NCI-H748 (cell line): ENCODE measurements at regions not wholly inside any gene's neighbourhood (a gene's known extent, or its start where the extent isn't known, plus 50 kb on each side); places are given as distances from the start of the nearest gene placed in this dataset.
"Not testable (repeated sequence)": the region's sequence is repeated elsewhere in the genome, so short reads cannot be mapped to it uniquely, and the experiment has no call there.

Source experiments
- DNase-seq: peaks from one replicate; lab custom pipeline; 2025; ENCODE audit not compliant: unreplicated experiment; lab: John Stamatoyannopoulos, UW

DNA sequence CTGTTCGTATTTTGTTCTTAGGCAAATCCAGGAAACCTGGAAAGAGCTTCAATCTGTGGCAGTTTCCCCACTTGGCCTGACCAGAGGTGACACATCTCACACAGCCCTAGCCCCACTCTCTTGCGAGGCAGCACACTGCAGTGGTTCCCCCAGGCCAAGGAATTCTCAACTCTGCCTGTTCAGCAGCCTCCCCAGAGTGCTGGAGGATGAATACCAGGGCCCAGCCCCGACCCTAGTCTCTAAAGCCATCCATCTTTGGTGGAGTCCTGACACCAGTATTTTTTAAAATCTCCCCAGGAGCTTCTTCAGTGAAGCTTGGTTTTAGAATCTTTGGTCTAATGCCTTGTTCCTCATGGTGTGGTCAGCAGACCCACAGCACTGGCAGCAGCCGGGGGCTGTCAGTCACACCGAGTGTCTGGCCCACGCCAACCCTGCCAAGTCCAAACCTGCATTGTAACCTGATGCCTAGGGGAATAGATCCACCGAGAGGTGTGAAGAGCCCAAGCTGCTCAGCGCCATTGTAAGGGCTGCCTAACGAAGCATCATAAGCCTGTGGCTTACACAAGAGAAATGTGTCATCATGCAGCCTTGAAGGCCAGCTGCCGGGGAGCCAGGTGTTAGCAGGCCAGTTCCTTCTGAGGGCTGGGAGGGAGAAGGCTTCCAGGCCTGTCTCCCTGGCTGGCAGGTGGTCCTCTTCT lies 428.7 kb upstream of the ID2 start:
- peak; percentile 81 for DNase-seq

- DNase-seq, result no peak
Measured at GRCh38 chr2:8253781-8254180, 428.1 kb upstream of the ID2 start.

- DNase-seq, result not testable (repeated sequence)
Measured at GRCh38 chr2:8254214-8254613, 427.6 kb upstream of the ID2 start.

- no peak for DNase-seq
Measured at GRCh38 chr2:8254791-8255447, 426.9 kb upstream of the ID2 start.

- no peak for DNase-seq
Measured at GRCh38 chr2:8255448-8255800, 426.4 kb upstream of the ID2 start.

DNA sequence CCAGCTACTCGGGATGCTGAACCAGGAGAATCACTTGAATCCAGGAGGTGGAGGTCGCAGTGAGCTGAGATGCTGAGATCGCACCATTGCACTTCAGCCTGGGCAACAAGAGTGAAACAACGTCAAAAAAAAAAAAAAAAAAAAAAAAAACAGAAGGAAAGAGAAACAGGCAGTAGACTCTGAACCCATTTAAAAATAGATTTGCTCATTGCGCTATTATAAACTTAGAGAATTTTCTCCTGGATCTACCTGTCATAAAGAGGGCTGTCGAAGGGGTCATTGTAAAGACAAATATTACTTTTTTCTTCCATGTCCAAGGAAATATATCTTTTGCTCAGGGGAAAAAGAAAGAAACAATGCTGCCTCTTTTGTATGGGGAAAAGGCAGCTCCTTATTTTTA lies 425.0 kb upstream of the ID2 start:
- DNase-seq, result no peak

DNA sequence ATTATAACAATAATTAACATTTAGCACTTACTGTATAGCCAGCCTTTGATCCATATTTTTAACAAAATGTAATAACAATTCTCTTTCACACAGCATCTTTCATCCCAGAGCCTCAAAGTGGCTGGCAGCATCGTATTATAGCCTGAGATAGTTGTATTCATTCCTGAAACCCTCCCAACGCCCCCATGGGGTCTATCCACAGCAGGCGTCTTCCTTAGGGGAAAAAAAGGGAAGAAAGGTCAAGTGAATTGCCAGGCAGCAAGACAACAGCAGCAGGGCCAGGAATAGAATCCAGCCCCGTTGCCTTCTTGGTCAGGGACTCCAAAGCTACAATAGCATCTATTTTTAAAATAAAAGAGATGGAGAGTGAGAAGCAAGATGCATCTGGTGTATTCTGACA lies 424.4 kb upstream of the ID2 start:
- DNase-seq, result no peak

DNA sequence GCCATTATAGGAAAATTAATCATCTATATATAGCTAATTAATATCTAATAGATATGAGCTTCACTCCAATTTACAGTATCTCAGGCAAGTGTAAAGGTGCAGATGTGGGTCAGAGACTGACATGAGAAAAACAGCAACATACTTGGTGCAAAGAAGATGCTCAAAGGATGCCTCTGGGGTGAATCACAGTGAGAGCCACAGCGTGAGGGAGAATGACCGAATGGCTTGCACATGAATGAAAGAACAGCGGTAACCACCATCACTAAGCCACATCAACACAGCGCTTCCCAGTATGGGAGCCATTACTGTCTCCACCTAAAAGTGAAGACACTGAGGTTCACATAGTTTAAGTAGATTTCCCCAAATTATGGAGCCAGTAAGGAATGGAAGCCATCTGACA lies 423.4 kb upstream of the ID2 start:
- no peak for DNase-seq

- DNase-seq, result peak; percentile 14
Measured at GRCh38 chr2:8259106-8259840, 422.6 kb upstream of the ID2 start.

- no peak for DNase-seq
Measured at GRCh38 chr2:8259841-8260178, 422.0 kb upstream of the ID2 start.

DNA sequence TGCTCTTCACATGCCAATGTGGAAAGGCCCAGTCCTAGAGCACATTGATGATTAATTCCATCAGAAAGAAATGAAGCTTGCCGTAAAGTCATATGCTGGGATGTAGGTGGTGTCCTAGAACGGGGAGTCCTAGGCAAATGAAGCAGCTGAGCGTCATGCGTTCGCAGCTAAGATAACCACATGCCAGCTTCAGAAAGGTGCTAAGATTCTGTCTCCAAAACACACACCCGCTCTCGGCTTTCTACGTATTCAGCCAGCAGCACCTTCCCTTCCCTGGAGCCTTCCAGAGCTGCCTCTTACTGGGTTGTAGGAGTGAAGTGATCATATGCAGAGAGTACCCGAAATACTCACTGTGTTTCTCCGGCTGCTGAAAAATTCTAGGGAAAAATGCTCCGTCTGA lies 421.6 kb upstream of the ID2 start:
- no peak for DNase-seq

DNA sequence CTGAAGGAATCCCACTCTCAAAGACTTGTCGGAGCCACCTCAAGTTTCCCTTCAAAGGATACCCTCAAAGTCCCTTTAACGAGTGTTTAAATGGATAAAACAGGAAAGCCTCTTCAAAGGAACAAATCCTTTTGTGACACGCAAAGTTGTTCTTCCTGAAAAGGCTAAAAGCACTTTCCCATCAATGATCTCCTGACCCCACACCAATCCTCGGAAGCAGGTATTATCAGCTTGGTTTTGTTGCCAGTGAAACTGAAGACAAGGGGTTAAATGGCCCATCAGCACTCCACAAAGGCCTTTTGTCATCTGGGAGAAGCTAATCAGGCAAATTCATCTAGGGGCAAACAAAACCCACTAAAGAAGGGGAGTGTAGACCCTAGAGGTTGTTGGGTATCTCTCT lies 418.0 kb upstream of the ID2 start:
- DNase-seq, result peak; percentile 28

DNA sequence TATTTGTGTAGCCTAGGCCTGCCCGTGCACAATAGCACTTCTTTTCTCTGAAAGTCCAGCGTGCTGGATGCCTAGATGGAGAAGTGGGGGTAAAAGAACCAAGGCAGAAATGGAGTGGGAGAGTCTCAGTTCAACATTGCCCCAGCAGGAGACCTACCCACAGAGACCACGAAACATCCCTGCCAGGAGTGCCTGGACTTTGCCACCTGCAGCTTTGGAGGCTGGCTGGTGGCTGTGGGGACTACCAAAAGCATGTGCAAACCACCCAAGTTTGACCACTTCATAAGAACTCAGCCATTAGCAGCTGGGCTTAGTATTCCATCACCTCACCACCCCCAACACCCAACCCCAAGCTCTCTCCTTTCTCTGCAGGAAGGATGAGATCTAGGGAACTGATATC lies 416.9 kb upstream of the ID2 start:
- DNase-seq, result no peak

DNA sequence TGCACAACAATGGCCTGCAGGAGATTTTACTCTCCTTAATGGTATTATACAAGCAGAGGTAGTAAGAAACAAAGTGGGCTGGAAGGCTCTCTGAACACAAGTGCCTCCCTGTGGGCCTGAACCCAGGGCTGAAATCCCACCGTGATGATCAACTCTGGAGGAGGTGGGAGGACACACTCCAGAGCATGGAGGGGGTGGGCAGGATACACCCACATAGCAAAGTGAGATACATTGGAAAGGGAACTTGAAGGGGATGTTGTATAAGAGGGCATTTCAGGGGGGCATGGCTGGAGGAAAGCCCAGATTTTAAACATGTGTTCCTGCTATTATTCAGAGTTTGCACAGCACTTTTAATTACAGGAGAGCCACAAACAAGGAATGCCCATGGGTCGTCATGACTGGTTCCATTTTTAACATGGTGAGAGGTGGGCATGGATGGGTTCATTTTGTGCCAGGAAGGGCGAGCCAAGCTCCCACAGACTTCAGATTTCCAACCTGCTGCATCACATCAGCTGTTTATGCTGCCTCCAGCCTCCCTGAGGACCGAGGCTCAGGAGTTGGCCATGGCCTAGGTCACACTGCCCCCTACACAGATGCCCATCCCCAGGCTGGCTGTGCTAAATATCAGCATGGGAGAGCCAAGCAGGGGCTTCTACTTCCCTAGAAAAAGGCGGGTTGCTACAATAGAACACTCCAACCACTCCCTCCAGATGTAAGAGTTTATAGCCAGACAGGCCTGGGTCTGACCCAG lies 416.2 kb upstream of the ID2 start:
- no peak for DNase-seq

GRCh38 chr2:8266563-8266962 lies 415.3 kb upstream of the ID2 start:
- DNase-seq, result no peak

DNA sequence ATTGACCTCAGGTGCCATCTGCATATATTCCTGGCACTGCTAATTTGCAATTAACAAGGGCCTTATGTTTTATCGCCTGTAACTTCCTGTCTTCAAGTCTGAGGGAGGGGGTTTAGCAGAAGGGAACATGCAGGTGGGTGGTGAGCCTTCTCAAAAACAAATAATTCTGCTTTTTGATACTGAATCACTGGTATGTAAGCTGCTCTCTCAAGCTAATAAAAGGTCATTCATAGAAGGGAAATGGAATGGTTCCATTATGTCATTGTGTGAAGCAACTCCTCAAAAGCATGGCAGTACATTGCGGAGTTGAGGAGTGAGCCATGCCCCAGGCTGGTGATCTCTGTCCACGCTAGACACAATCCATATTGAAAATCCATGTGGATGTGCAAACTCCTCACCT lies 414.8 kb upstream of the ID2 start:
- peak; percentile 9 for DNase-seq

- DNase-seq, result no peak
Measured at GRCh38 chr2:8267721-8268120, 414.1 kb upstream of the ID2 start.

DNA sequence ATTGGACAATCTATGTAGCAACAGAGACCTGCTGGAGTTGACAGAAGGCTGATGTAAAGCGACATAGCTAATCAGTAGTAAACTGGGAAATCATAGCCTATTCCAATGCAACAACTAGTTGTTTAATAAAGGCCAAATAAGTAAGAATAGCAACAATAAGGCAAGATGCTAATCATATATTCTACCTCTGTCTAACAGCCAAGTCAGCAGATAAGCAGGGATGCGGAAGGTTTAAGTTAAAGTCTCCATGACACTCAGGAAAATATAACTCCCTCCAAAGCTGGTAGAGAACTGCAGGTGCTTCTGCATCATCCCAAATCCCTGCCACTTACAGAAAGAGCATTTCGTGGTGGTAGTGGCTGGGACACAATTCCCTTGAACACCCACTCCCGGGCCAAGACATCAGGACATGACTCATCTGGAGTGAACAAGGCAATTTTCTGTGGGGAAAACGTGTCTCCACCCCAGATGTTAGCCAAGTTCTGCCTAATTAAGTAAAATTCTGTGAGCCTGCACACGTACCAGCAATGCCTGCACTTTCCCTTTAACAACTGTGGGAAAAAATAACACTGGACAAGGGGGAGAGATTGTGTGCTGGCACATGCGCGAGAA lies 413.6 kb upstream of the ID2 start:
- DNase-seq, result peak; percentile 68

GRCh38 chr2:8270699-8271098 lies 411.2 kb upstream of the ID2 start:
- DNase-seq, result no peak

DNA sequence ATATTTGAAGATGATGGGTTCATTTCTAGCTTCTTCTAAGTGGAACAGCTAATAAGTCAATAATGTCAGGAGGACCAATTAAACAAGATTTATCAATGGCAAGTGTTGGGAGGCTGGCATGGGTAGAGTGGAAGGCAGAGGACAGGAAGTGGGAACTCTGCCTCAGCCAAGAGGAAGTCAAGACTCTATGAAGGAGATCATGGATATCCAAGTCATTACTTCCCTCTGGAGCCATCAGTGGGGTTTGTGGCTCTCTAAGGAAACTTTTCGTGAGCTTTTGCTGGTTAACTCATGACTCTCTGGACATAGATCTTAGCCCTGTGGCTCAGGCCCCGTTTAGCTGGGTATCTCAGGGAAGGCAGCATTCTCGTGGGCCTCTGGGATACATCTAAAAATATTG lies 410.4 kb upstream of the ID2 start:
- DNase-seq, result no peak

- no peak for DNase-seq
Measured at GRCh38 chr2:8276026-8276425, 405.8 kb upstream of the ID2 start.
